NCI-H510A (cell line): ENCODE measurements at regions not wholly inside any gene's neighbourhood (a gene's known extent, or its start where the extent isn't known, plus 50 kb on each side); places are given as distances from the start of the nearest gene placed in this dataset.

ENCODE experiments used
- DNase-seq: peaks from one replicate; lab custom pipeline; 2025; lab: John Stamatoyannopoulos, UW

- DNase-seq = no peak
Observed at GRCh38 chr5:143730112-143730801, 81.7 kb upstream of the HMHB1 start.

- no peak for DNase-seq
Observed at GRCh38 chr5:143729334-143729946, 82.5 kb upstream of the HMHB1 start.

DNA sequence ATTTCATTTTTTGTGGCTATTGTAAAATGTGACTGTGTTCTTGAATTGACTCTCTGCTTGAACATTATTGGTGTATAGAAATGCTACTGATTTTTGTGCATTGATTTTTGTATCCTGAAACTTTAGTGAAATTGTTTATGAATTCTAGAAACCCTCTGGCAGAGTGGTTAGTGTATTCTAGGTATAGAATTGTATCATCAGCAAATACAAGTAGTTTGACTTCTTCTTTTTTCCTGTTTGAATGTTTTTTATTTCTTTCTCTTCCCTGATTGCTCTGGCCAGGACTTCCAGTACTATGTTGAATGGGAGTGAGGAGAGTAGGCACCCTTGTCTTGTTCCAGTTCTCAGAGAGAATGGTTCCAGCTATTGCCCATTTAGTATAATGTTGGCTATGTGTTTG, 88.8 kb upstream of the HMHB1 start:
- DNase-seq = no peak

DNA sequence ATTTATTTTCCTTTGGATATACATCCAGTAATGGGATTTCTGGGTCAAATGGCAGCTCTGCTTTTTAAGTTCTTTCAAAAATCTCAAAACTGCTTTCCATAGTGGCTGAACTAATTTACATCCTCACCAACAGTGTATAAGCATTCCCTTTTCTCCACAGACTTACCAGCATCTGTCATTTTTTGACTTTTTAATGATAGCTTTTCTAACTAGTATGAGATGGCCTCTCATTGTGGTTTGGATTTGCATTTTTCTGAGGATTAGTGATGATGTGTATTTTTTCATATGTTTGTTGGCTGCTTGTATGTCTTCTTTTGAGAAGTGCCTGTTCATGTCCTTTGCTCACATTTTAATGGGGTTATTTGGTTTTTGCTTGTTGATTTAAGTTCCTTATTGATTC, 90.0 kb upstream of the HMHB1 start:
- DNase-seq = no peak

DNA sequence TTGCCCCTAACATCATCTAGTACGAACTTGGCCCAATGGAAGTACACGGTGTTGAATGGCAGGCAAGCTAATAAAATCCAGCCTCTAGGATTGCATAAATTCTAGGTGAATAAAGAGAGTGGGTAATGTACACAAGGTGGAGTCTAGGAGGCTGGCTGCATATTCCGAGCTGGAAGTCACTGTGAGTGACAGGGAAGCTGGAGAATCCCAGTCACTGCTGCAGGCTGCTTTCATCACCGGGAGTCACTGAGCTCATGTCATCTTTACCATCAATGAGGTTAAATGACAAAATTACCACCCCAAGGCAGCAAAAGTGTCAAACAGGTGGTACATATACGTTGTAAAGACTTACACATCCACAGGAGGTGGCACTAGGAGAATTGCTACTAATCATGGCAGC, 91.3 kb upstream of the HMHB1 start:
- no peak for DNase-seq

- no peak for DNase-seq
Observed at GRCh38 chr5:143717400-143717799, 94.6 kb upstream of the HMHB1 start.

DNA sequence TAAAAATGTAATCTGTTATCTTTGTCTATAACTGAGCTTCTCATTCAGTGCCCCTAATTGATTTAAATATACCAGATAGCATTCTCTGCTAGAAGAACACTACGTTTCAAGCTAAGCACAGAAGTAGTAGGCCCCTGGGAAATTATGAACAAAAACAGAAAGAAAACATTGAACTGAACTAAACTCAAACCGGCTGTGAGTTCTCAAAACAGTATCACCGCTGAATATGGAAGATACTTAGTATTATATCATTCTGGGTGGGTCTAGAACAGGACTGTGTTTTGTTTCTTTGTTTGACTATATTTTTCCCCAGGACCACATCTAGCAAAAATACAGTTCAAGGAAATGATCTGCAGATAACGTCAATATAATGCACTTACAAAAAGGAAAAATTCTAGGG, 95.1 kb upstream of the HMHB1 start:
- no peak for DNase-seq

GRCh38 chr5:143715616-143716015, 96.3 kb upstream of the HMHB1 start:
- DNase-seq = no peak

DNA sequence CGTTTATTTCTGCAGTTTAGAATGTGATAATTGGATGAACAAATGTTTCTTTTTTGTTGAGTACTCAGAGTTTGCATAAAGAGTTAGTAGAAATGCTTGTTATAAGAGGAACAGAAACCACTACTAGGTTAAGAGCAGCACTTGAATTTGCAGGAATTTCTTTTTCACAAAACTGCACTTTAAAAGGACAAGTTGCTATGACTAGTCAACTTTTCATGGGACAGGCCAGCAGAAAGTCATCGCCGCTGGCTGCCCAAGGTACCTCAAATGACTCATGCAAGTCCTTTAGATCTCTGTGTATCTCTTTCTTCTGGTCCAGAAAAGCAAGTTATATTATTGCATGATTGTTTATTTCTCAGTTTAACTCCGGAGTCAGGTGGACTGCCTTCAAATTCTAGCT, 97.3 kb upstream of the HMHB1 start:
- no peak for DNase-seq

DNA sequence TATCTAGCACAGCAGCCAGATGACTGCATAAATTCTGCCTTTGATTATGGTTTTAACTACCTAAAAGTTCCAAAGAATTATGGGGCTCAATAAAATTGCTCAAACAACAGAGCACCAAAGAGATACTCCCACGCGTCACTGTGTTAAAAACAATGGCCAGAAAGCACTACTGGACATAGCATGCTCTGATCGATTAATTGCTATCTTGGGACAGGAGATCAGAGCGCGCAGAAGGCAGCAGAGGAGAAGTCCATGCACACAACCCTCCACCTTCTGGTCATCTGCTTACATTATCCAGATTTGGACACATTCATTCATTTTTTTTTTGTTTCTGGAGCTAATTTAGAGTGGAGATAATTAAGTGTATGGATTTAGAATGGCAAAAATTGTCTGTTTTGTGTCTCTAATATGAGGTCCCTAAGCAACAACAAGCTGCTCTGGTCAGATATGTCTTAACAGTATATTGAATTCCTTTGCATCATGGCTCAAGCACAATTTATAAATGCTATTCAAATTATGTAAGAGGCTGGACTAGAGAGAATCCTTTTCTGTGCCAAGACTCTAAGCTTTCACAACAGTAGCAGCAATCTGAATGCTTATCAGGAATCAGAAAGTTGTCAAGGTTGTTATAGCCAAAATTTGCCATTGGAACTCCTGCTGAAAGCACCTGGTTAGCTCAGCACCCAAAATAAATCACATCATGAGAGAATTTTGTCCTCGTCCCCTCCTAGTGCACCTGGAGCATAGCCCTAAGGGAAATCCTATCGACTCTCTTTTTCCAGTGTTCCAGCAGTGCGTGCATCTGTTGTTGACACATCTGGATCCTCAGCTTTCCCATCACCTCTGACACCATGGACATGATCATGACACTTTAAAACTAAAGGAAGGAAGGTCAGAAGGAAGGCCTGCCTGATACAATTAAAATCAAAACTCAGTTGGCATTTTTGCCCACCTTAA, 98.6 kb upstream of the HMHB1 start:
- DNase-seq = no peak

GRCh38 chr5:143708672-143709071, 103.3 kb upstream of the HMHB1 start:
- DNase-seq = no peak

GRCh38 chr5:143707806-143708205, 104.2 kb upstream of the HMHB1 start:
- no peak for DNase-seq

DNA sequence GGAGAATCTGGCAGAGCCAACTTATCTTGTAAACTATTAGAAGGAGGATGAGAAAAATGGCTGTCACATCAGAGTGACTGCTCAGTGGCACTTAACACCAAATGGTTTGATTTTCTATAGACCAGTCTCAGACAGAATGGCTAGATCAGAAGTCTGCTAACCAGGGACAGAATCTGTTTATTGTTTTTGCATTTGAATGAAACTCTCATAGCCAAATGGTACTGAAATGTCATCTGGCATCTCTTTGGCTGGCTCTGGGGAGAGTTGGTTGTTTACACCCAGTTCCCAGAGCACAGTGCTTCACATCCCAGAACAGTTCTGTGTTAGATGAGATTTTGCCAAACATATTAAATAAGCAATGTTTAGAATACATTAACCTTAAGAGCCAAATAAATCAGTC, 106.6 kb upstream of the HMHB1 start:
- no peak for DNase-seq

GRCh38 chr5:143703659-143704058, 108.3 kb upstream of the HMHB1 start:
- DNase-seq = no peak

DNA sequence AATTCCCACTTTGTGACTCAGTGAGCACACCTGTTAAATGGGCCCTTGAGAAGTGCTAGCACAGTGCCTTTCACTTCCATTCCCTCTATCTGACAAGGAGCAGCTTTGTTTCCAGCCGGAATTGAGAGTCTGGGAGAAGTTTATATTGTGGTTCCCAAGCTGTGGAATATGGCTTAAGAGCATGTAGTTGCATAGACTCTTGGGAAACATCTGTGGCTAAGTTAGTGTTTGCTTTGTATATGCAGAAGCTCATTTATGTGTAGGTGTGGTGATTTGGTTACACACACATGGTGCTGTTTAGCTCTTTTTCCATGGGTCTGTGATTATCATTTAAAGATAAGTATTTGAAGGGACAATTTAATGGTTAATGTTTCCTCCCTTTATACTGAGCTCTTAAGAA, 110.5 kb upstream of the HMHB1 start:
- DNase-seq = no peak

GRCh38 chr5:143700994-143701393, 111.0 kb upstream of the HMHB1 start:
- no peak for DNase-seq

GRCh38 chr5:143699121-143699520, 112.8 kb upstream of the HMHB1 start:
- DNase-seq = no peak

DNA sequence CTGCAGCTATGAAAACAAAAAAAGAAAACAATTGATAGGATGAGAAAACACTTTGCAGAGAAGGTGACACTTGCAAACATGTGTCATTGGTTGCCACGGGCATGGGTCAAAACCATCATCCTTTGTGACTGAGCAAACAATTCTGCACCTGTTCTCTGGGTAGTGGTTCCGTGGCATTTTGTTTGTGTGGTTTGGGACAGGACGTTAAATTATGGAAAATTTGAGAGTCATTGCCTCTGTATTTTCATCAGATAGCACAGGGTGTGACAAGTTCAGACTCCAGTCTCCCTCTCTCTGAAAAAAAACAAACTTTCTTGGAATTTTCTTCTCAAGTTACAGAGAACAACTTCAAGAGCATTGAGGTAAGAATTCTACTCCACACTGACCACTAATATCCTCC, 113.4 kb upstream of the HMHB1 start:
- no peak for DNase-seq

GRCh38 chr5:143696921-143697320, 115.0 kb upstream of the HMHB1 start:
- DNase-seq = no peak

DNA sequence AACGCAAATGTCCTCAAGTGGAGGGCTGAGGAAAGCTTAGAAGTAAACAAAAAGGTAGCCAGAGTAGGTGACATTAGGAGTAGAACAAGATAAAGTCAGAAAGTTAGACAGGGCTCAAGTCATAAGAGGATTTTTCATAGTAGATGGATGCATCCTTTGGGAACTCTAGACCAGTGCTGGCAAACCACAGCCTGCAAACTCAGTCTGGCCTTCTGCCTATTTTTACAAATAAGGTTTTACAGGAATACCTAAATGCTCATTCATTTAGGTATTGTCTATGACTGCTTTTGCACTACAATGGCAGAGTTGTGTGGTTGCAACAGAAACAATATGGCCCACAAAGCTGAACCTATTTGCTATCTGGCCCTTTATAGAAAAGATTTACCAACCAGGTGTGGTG, 116.0 kb upstream of the HMHB1 start:
- no peak for DNase-seq

DNA sequence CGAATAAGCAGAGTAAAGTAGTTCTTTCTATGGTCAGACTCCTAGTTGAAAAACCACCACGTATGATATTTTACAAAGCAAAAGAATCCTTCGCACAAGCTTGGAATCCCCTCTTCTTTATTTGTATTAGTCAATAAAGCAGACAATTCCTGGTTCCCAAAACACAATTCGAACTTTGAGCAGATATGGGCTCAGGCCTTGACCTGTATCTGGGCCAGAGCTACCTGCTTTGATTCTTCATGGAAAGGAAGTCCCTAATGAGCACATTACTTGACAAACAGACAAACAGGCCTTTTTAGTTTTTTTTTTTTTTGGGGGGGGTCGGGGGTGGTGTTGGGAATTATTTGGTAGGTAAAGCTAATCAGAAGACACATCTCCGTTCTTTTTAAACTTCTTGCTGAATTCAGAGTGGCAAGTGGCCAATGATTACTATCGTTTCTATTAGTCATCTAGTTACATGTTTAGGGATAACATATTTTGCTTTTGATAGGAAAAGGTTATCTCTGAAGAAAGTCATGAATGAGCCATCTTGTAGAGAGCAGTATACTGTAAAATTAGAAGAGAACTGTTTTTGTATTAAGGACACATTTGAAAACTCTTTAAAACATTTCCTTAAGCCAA, 116.6 kb upstream of the HMHB1 start:
- DNase-seq = no peak

DNA sequence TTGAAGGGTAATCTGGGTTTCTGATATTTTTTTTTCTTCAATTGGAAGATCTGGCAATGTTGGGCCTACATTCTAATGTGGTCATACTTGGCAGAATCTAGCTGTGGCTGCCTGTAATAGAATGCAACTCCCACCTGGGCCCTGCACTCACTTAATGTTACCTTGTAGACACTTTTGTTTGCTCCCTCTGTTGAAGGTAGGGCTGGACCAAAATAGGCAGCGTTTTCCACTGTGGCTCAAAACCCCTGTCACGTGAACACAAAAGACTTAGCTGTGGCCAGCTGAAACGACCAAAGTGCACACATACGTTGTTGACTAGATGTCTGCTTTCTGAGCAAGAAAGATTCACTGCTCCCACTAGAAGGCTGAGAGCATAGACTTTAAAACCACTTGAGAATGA, 117.6 kb upstream of the HMHB1 start:
- DNase-seq = no peak
